HG02798 (cell line): ENCODE measurements at regions not wholly inside any gene's neighbourhood (a gene's known extent, or its start where the extent isn't known, plus 50 kb on each side); places are given as distances from the start of the nearest gene placed in this dataset.

Experiments
- ATAC-seq: cut with Tn5 transposase; IDR thresholded peaks from one replicate; pipeline ENCODE4 v1.9.1; 2021; ENCODE audit warnings: mild to moderate bottlenecking; ENCODE audit not compliant: unreplicated experiment, poor library complexity

- no peak for ATAC-seq
Measured at GRCh38 chr4:184310881-184311709, 93.4 kb upstream of the ENPP6 start.

GRCh38 chr4:184310171-184310567 lies 92.5 kb upstream of the ENPP6 start:
- ATAC-seq = peak; percentile 24

- no peak for ATAC-seq
Measured at GRCh38 chr4:184309241-184310170, 91.8 kb upstream of the ENPP6 start.

GRCh38 chr4:184306949-184307348 lies 89.3 kb upstream of the ENPP6 start:
- ATAC-seq = no peak

GRCh38 chr4:184306470-184306869 lies 88.8 kb upstream of the ENPP6 start:
- no peak for ATAC-seq

GRCh38 chr4:184300816-184301215 lies 83.1 kb upstream of the ENPP6 start:
- no peak for ATAC-seq

- ATAC-seq = no peak
Measured at GRCh38 chr4:184298254-184298653, 80.6 kb upstream of the ENPP6 start.

GRCh38 chr4:184295206-184295605 lies 77.5 kb upstream of the ENPP6 start:
- no peak for ATAC-seq

GRCh38 chr4:184294606-184295133 lies 77.0 kb upstream of the ENPP6 start:
- no peak for ATAC-seq

- no peak for ATAC-seq
Measured at GRCh38 chr4:184293552-184293951, 75.9 kb upstream of the ENPP6 start.

- ATAC-seq = no peak
Measured at GRCh38 chr4:184292877-184293276, 75.2 kb upstream of the ENPP6 start.

GRCh38 chr4:184292465-184292867 lies 74.8 kb upstream of the ENPP6 start:
- ATAC-seq = no peak

GRCh38 chr4:184289179-184289535 lies 71.5 kb upstream of the ENPP6 start:
- ATAC-seq = no peak

GRCh38 chr4:184288451-184289178 lies 70.9 kb upstream of the ENPP6 start:
- peak; percentile 62 for ATAC-seq

GRCh38 chr4:184287697-184288255 lies 70.1 kb upstream of the ENPP6 start:
- no peak for ATAC-seq

GRCh38 chr4:184286358-184286757 lies 68.7 kb upstream of the ENPP6 start:
- no peak for ATAC-seq

GRCh38 chr4:184284742-184285141 lies 67.1 kb upstream of the ENPP6 start:
- no peak for ATAC-seq

- no peak for ATAC-seq
Measured at GRCh38 chr4:184284336-184284690, 66.6 kb upstream of the ENPP6 start.

GRCh38 chr4:184283659-184284335 lies 66.1 kb upstream of the ENPP6 start:
- peak; percentile 1 for ATAC-seq
